ENCODE measurements at regions not wholly inside any gene's neighbourhood (a gene's known extent, or its start where the extent isn't known, plus 50 kb on each side); places are given as distances from the start of the nearest gene placed in this dataset.
A peak's percentile ranks its signal among the peaks of the same experiment; 100 is the strongest.

- ATAC-seq (replicated peaks in 1 of 2), result no peak
Observed at GRCh38 chr3:56911363-56911762, 109.6 kb upstream of the ARHGEF3 start.

GRCh38 chr3:56909349-56909748 is 107.6 kb upstream of the ARHGEF3 start:
- Mint-ChIP-seq H3K36me3 (ENCODE audit: insufficient read depth in 2 of 2) (no peaks in the 10 kb centered on the region), H3K4me1 (ENCODE audit: low read depth) (peaks cover 49% of the 10 kb centered on the region), H3K4me3 (no peak overlapping the region), H3K27ac (no peak overlapping the region), H3K9me3 (peaks cover 0 to 2% of the 10 kb centered on the region in 2 donors), H3K27me3 (ENCODE audit: low read depth) (no peaks in the 10 kb centered on the region)
- ATAC-seq (replicated peaks in 1 of 2) (no peak), DNase-seq (no peak)

More at GRCh38 chr3:56911363-56911762, 109.6 kb upstream of the ARHGEF3 start:
- Mint-ChIP-seq H3K9me3 (peaks cover 0 to 2% of the 10 kb centered on the region in 2 donors), H3K4me3 (no peak overlapping the region), H3K4me1 (ENCODE audit: low read depth) (peaks cover 63% of the 10 kb centered on the region), H3K27me3 (ENCODE audit: low read depth) (no peaks in the 10 kb centered on the region), H3K27ac (no peak overlapping the region), H3K36me3 (ENCODE audit: insufficient read depth in 2 of 2) (peaks cover 0 to 4% of the 10 kb centered on the region in 2 donors)
- no peak for DNase-seq

DNA sequence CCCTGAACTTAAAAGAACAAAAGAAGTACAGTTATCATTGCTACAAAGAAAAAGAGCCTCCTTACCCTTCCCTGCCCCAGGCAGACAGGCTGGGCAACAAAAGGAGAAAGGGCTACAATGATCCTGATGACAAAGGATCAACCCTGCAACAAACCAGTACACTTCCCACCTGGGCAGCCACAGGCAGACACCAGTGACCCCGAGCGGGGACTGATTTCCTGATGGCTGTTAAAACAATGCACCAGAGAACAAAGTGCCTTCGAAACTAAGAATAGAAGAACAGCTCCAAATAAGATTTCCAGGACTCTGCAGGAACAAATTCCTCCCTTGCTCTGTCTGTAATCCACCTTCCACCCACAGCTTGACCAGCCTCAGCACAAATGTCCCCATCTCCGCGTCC is 106.3 kb upstream of the ARHGEF3 start:
- DNase-seq, result no peak
- peaks cover 44% of the 10 kb centered on the region for H3K4me1 Mint-ChIP-seq (ENCODE audit: low read depth)
- no peak overlapping the region for H3K4me3 Mint-ChIP-seq
- H3K9me3 Mint-ChIP-seq, result no peaks in the 10 kb centered on the region
- no peaks in the 10 kb centered on the region for H3K27me3 Mint-ChIP-seq (ENCODE audit: low read depth)
- H3K36me3 Mint-ChIP-seq (ENCODE audit: insufficient read depth in 2 of 2), result no peaks in the 10 kb centered on the region
- no peak overlapping the region for H3K27ac Mint-ChIP-seq
- no peak for ATAC-seq (replicated peaks in 1 of 2)

DNA sequence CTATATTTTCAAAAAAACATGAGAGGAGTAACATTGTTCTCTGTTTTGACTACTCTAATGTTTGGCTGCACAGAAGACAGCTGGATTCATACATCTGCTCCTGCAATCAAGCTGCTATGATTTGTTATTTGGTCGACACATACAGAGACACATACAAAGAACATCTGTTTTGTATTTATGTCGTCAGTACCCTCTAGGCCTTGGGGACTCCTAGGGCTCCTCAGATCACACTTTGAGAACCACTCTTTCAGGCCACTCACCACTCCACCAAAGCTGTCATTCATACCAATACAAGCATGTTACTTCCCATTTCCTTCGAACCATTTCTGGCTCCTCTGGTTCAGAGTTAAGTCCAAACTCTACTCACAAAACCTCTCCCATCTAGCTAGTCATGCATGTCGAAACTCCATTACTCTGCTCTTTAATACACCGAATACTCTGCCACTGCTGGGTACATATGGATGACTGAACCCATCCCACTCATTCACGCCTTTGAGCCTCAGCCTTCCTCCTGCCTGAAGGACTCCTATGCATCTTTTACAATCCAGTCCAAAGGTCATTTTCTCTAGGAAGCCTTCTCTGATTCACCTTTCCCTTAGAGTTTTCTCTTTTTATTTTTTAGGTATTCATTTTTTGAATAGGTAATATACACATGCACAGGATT is 102.9 kb upstream of the ARHGEF3 start:
- H3K4me3 Mint-ChIP-seq, result no peak overlapping the region
- H3K4me1 Mint-ChIP-seq (ENCODE audit: low read depth), result peaks cover 65% of the 10 kb centered on the region
- no peak overlapping the region for H3K27ac Mint-ChIP-seq
- DNase-seq (no peak), ATAC-seq (replicated peaks in 1 of 2) (no peak)
- H3K9me3 Mint-ChIP-seq, result no peaks in the 10 kb centered on the region
- H3K27me3 Mint-ChIP-seq (ENCODE audit: low read depth), result no peaks in the 10 kb centered on the region
- H3K36me3 Mint-ChIP-seq (ENCODE audit: insufficient read depth in 2 of 2), result no peaks in the 10 kb centered on the region

DNA sequence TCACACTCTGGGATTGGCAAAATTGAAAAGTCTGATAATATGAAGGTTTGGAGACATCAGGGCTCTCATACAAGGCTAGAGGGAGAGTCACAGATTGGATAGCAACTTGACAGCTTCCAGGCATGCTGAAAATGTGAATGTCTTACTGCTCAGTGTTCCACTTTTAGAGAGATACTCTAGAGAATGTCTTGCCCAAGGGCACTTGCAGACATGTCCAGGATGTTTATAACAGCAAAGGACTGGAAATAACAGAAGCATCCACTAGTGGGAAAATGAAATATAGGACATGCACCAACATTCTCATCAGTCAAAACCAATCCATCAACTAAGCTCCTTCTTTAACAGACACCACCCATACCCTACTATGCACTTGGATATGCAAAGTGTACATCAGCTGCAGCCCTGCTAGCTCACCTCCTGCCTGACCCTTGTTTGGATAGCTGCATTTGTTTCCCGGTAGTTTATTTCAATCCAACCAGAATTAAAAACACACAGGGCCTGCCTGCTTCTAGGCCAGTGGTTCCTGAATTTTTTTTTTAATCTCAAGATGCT is 101.6 kb upstream of the ARHGEF3 start:
- Mint-ChIP-seq H3K9me3 (no peaks in the 10 kb centered on the region), H3K27ac (no peak overlapping the region), H3K27me3 (ENCODE audit: low read depth) (no peaks in the 10 kb centered on the region), H3K36me3 (ENCODE audit: insufficient read depth in 2 of 2) (peaks cover 0 to 2% of the 10 kb centered on the region in 2 donors), H3K4me3 (no peak overlapping the region), H3K4me1 (ENCODE audit: low read depth) (peaks cover 61% of the 10 kb centered on the region)
- ATAC-seq (replicated peaks in 1 of 2) (no peak), DNase-seq (no peak)

DNA sequence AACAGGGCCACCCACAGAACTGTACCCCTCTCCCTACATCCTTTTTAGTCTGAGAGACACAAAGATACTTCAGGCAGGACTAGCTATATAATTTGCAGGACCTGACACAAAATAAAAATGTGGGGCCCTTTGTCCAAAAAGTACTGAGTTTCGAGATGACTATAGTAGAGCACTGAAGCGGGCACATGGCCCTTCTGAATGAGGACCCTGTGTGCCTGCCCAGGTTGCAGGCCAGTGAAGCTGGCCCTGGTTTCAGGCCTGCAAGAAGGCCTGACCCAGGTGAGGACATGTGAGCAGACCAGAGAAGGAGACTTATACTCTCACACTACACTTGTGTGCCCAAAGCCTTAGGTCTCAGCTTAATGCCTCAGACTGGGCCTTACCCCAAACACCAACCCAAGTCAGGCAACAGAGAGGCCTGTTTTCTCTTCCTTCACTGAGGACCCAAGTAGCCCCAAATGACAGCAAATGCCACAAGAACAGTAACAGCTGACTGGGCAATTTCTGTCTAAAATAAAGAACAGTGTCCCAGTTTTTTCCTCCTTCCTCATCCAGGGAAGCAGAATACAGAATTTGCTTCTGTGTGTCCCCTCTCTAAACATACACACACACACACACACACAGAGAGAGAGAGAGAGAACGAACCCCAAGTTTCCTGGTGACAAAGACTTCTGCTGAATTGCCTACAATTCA is 100.9 kb upstream of the ARHGEF3 start:
- peak in 1 of 2 donors; percentile 19 for ATAC-seq (replicated peaks in 1 of 2)
- no peaks in the 10 kb centered on the region for H3K27me3 Mint-ChIP-seq (ENCODE audit: low read depth)
- H3K4me1 Mint-ChIP-seq (ENCODE audit: low read depth), result peaks cover 55% of the 10 kb centered on the region
- H3K36me3 Mint-ChIP-seq (ENCODE audit: insufficient read depth in 2 of 2), result peaks cover 0 to 2% of the 10 kb centered on the region in 2 donors
- DNase-seq, result no peak
- no peak overlapping the region for H3K4me3 Mint-ChIP-seq
- no peak overlapping the region for H3K27ac Mint-ChIP-seq
- no peaks in the 10 kb centered on the region for H3K9me3 Mint-ChIP-seq

- Mint-ChIP-seq H3K4me1 (ENCODE audit: low read depth) (peaks cover 63% of the 10 kb centered on the region), H3K27me3 (ENCODE audit: low read depth) (no peaks in the 10 kb centered on the region)
Observed at GRCh38 chr3:56900801-56901200, 99.1 kb upstream of the ARHGEF3 start.

DNA sequence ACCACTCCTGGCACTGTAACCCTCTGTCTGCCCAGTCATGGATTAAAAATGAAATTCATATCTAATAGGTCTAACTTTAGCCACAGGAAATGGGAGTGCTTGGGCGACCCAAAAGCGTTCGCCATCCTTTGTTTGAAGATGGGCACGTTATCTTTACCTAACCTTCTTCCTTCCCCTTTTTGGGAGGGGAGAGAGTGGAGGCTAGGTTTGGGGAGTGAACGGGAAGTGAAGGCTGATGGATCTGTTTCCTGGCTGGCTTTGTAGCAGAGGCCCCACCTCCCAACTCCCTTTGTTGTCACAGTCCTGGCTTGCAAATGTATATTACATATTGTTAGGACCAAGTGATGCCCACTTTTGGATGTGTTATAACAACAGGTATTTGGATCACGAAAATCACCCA is 98.1 kb upstream of the ARHGEF3 start:
- no peak for DNase-seq
- peaks cover 69% of the 10 kb centered on the region for H3K4me1 Mint-ChIP-seq (ENCODE audit: low read depth)
- H3K27ac Mint-ChIP-seq, result no peak overlapping the region
- H3K4me3 Mint-ChIP-seq, result no peak overlapping the region
- H3K27me3 Mint-ChIP-seq (ENCODE audit: low read depth), result no peaks in the 10 kb centered on the region
- H3K9me3 Mint-ChIP-seq, result no peaks in the 10 kb centered on the region
- peaks cover 0 to 2% of the 10 kb centered on the region in 2 donors for H3K36me3 Mint-ChIP-seq (ENCODE audit: insufficient read depth in 2 of 2)
- no peak for ATAC-seq (replicated peaks in 1 of 2)

More at GRCh38 chr3:56900801-56901200, 99.1 kb upstream of the ARHGEF3 start:
- DNase-seq, result no peak
- peak; percentile 34 to 36 for ATAC-seq (replicated peaks in 1 of 2)
- Mint-ChIP-seq H3K27ac (peak overlapping the region; percentile 3), H3K4me3 (peak overlapping the region in 1 of 2 donors; percentile 17), H3K9me3 (no peaks in the 10 kb centered on the region), H3K36me3 (ENCODE audit: insufficient read depth in 2 of 2) (peaks cover 0 to 2% of the 10 kb centered on the region in 2 donors)

GRCh38 chr3:56899078-56899477 is 97.3 kb upstream of the ARHGEF3 start:
- no peak for ATAC-seq (replicated peaks in 1 of 2)
- peaks cover 74% of the 10 kb centered on the region for H3K4me1 Mint-ChIP-seq (ENCODE audit: low read depth)
- H3K9me3 Mint-ChIP-seq, result no peaks in the 10 kb centered on the region
- H3K4me3 Mint-ChIP-seq, result no peak overlapping the region
- H3K27me3 Mint-ChIP-seq (ENCODE audit: low read depth), result no peaks in the 10 kb centered on the region
- H3K36me3 Mint-ChIP-seq (ENCODE audit: insufficient read depth in 2 of 2), result peaks cover 0 to 2% of the 10 kb centered on the region in 2 donors
- no peak for DNase-seq
- H3K27ac Mint-ChIP-seq, result no peak overlapping the region

GRCh38 chr3:56896357-56896756 is 94.6 kb upstream of the ARHGEF3 start:
- Mint-ChIP-seq H3K27ac (no peak overlapping the region), H3K9me3 (no peaks in the 10 kb centered on the region), H3K4me1 (ENCODE audit: low read depth) (peaks cover 72% of the 10 kb centered on the region)

DNA sequence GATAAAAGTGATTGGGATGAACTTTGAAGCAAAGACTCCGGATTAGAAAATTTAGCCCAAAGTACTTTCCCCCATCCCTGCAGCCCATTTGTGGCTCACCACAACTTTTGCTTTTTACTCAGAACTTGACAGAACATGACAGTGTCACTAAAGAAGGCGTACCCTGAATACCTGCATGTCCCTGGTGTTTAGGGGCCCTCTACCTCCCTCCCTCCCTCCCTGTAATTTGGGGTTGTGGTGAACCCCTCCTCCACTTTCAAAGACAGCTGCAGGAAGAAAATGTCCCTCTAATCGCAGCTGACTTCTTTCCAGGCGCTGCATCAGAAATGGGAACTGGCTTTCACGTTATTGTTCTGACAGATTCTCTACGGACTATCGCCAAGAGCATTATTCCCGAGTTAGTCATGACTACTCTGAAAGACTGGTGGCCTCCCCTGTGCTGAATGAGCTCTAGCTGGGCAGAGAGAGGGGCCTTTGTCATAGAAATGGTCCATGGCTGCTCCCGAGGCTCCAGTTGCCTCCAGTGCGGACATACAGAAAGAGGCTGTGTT is 93.2 kb upstream of the ARHGEF3 start:
- Mint-ChIP-seq H3K27me3 (ENCODE audit: low read depth) (no peaks in the 10 kb centered on the region), H3K4me3 (peak overlapping the region; percentile 58 to 72), H3K4me1 (ENCODE audit: low read depth) (peaks cover 74% of the 10 kb centered on the region), H3K9me3 (no peaks in the 10 kb centered on the region), H3K36me3 (ENCODE audit: insufficient read depth in 2 of 2) (peaks cover 0 to 2% of the 10 kb centered on the region in 2 donors), H3K27ac (no peak overlapping the region)
- ATAC-seq (replicated peaks in 1 of 2) (peak; percentile 62 to 75), DNase-seq (peak in 1 of 2 donors; percentile 47)

More at GRCh38 chr3:56896357-56896756, 94.6 kb upstream of the ARHGEF3 start:
- Mint-ChIP-seq H3K27me3 (ENCODE audit: low read depth) (no peaks in the 10 kb centered on the region), H3K36me3 (ENCODE audit: insufficient read depth in 2 of 2) (peaks cover 0 to 2% of the 10 kb centered on the region in 2 donors), H3K4me3 (no peak overlapping the region)
- no peak for DNase-seq
- ATAC-seq (replicated peaks in 1 of 2), result no peak

GRCh38 chr3:56890448-56891091 is 88.8 kb upstream of the ARHGEF3 start:
- Mint-ChIP-seq H3K4me3 (peak overlapping the region; percentile 46 to 70), H3K4me1 (ENCODE audit: low read depth) (peaks cover 86% of the 10 kb centered on the region), H3K9me3 (no peaks in the 10 kb centered on the region), H3K27me3 (ENCODE audit: low read depth) (no peaks in the 10 kb centered on the region), H3K36me3 (ENCODE audit: insufficient read depth in 2 of 2) (no peaks in the 10 kb centered on the region), H3K27ac (no peak overlapping the region)
- no peak for DNase-seq
- no peak for ATAC-seq (replicated peaks in 1 of 2)

- H3K27me3 Mint-ChIP-seq (ENCODE audit: low read depth), result no peaks in the 10 kb centered on the region
- H3K27ac Mint-ChIP-seq, result no peak overlapping the region
- no peak for DNase-seq
- peaks cover 82% of the 10 kb centered on the region for H3K4me1 Mint-ChIP-seq (ENCODE audit: low read depth)
- peak overlapping the region in 1 of 2 donors; percentile 4 for H3K4me3 Mint-ChIP-seq
- no peaks in the 10 kb centered on the region for H3K36me3 Mint-ChIP-seq (ENCODE audit: insufficient read depth in 2 of 2)
- no peak for ATAC-seq (replicated peaks in 1 of 2)
- no peaks in the 10 kb centered on the region for H3K9me3 Mint-ChIP-seq
Observed at GRCh38 chr3:56889131-56889530, 87.4 kb upstream of the ARHGEF3 start.

All from activated T-cell treated with anti-CD3 and anti-CD28 coated beads, Interleukin-2, amount 50 U/mL, for 72 hours (primary cell).